Astrocyte (in vitro differentiated cells and primary cell): ENCODE measurements at regions not wholly inside any gene's neighbourhood (a gene's known extent, or its start where the extent isn't known, plus 50 kb on each side); places are given as distances from the start of the nearest gene placed in this dataset.

ENCODE experiments used
- CTCF ChIP-seq: IDR thresholded peaks from 2 replicates; pipeline ENCODE4 v1.5.1; 2011; ENCODE audit warnings: low read depth, mild to moderate bottlenecking, inconsistent platforms, low read length, moderate library complexity; ENCODE audit not compliant: insufficient read depth
- EZH2 ChIP-seq: IDR thresholded peaks from 2 replicates; pipeline ENCODE4 v1.6.1; 2012; ENCODE audit warnings: mild to moderate bottlenecking, low read length, inconsistent platforms; ENCODE audit not compliant: insufficient read depth

- no peak for TF ChIP-seq CTCF
- TF ChIP-seq EZH2: no peak
Measured at GRCh38 chr6:144347933-144348332, 62.8 kb downstream of the UTRN start.
